ENCODE measurements at regions not wholly inside any gene's neighbourhood (a gene's known extent, or its start where the extent isn't known, plus 50 kb on each side); places are given as distances from the start of the nearest gene placed in this dataset.

GRCh38 chr12:47400266-47400665 lies 305.6 kb downstream of the RPAP3 start:
- H3K27me3 ChIP-seq (replicated peaks; ENCODE audit: insufficient read depth) = no peaks in the 10 kb centered on the region
- peak overlapping the region; percentile 11; the same call in 1 of the 2 replicates for H2AFZ ChIP-seq
- no peak overlapping the region for H3K9ac ChIP-seq
- no peaks in the 10 kb centered on the region for H3K9me2 ChIP-seq (ENCODE audit: insufficient read depth)
- H3K9me3 ChIP-seq (ENCODE audit: low read depth) = no peaks in the 10 kb centered on the region
- 0 out of 2 replicates have a peak overlapping the region, but pooled peaks have one; percentile 12 for H3K4me3 ChIP-seq
- peak overlapping the region; percentile 28 for H3K4me2 ChIP-seq (ENCODE audit: unreplicated experiment)
- no peak overlapping the region for H3K27ac ChIP-seq
- 0% methylated on average over 1 of the region's 1 CpG for WGBS, 2 experiments (ENCODE audit: low coverage in 1 of 2, low lambda C conversion rate in 2 of 2, missing lambda C conversion rate in 2 of 2)
- H3K79me2 ChIP-seq (ENCODE audit: insufficient read depth) = no peaks in the 10 kb centered on the region
- H4K20me1 ChIP-seq (ENCODE audit: insufficient read depth) = no peaks in the 10 kb centered on the region
- TF ChIP-seq EZH2 (IDR thresholded peaks at IDR 0.05; ENCODE audit: insufficient read depth, poor library complexity, severe bottlenecking) = no peak
- no peak for TF ChIP-seq EZH2phosphoT487 (IDR thresholded peaks at IDR 0.05; ENCODE audit: insufficient read depth, low read depth)
- in situ Hi-C loops (cut with MboI) = no loop called here
- peaks cover 29% of the 10 kb centered on the region for H3F3A ChIP-seq (ENCODE audit: insufficient read depth)
- H3K36me3 ChIP-seq (ENCODE audit: low read depth) = no peaks in the 10 kb centered on the region
- DNase-seq = peak; percentile 31
- H3K4me1 ChIP-seq (ENCODE audit: insufficient read depth) = peaks cover 24% of the 10 kb centered on the region

GRCh38 chr12:47397664-47398281 lies 308.1 kb downstream of the RPAP3 start:
- Histone ChIP-seq H3K4me2 (ENCODE audit: unreplicated experiment) (no peak overlapping the region), H3K27ac (no peak overlapping the region), H3K4me1 (ENCODE audit: insufficient read depth) (peaks cover 38% of the 10 kb centered on the region), H4K20me1 (ENCODE audit: insufficient read depth) (no peaks in the 10 kb centered on the region), H3F3A (ENCODE audit: insufficient read depth) (peaks cover 31% of the 10 kb centered on the region), H2AFZ (peak overlapping the region; percentile 37; the same call in 1 of the 2 replicates), H3K79me2 (ENCODE audit: insufficient read depth) (no peaks in the 10 kb centered on the region), H3K36me3 (ENCODE audit: low read depth) (no peaks in the 10 kb centered on the region), H3K9ac (no peak overlapping the region), H3K4me3 (no peak overlapping the region), H3K27me3 (replicated peaks; ENCODE audit: insufficient read depth) (no peaks in the 10 kb centered on the region), H3K9me3 (ENCODE audit: low read depth) (no peaks in the 10 kb centered on the region), H3K9me2 (ENCODE audit: insufficient read depth) (no peaks in the 10 kb centered on the region)
- in situ Hi-C loops (cut with MboI) = no loop called here
- 20 to 22% methylated on average over 4 of the region's 4 CpGs for WGBS, 2 experiments (ENCODE audit: low coverage in 1 of 2, low lambda C conversion rate in 2 of 2, missing lambda C conversion rate in 2 of 2)
- DNase-seq = peak; percentile 86
- TF ChIP-seq EZH2phosphoT487 (IDR thresholded peaks at IDR 0.05; ENCODE audit: insufficient read depth, low read depth) (no peak), EZH2 (IDR thresholded peaks at IDR 0.05; ENCODE audit: insufficient read depth, poor library complexity, severe bottlenecking) (no peak)

GRCh38 chr12:47396902-47397663 lies 308.7 kb downstream of the RPAP3 start:
- TF ChIP-seq EZH2phosphoT487 (IDR thresholded peaks at IDR 0.05; ENCODE audit: insufficient read depth, low read depth) (no peak), EZH2 (IDR thresholded peaks at IDR 0.05; ENCODE audit: insufficient read depth, poor library complexity, severe bottlenecking) (no peak)
- in situ Hi-C loops (cut with MboI) = no loop called here
- WGBS, 2 experiments (ENCODE audit: low coverage in 1 of 2, low lambda C conversion rate in 2 of 2, missing lambda C conversion rate in 2 of 2) = 55 to 75% methylated on average over 1 of the region's 1 CpG
- H2AFZ ChIP-seq = peak overlapping the region; percentile 37; the same call in 1 of the 2 replicates
- no peak for DNase-seq
- H4K20me1 ChIP-seq (ENCODE audit: insufficient read depth) = no peaks in the 10 kb centered on the region
- no peaks in the 10 kb centered on the region for H3K9me2 ChIP-seq (ENCODE audit: insufficient read depth)
- no peak overlapping the region for H3K4me2 ChIP-seq (ENCODE audit: unreplicated experiment)
- peaks cover 31% of the 10 kb centered on the region for H3F3A ChIP-seq (ENCODE audit: insufficient read depth)
- H3K36me3 ChIP-seq (ENCODE audit: low read depth) = no peaks in the 10 kb centered on the region
- H3K4me1 ChIP-seq (ENCODE audit: insufficient read depth) = peaks cover 43% of the 10 kb centered on the region
- no peaks in the 10 kb centered on the region for H3K9me3 ChIP-seq (ENCODE audit: low read depth)
- no peaks in the 10 kb centered on the region for H3K79me2 ChIP-seq (ENCODE audit: insufficient read depth)
- H3K27ac ChIP-seq = no peak overlapping the region
- no peak overlapping the region for H3K9ac ChIP-seq
- no peaks in the 10 kb centered on the region for H3K27me3 ChIP-seq (replicated peaks; ENCODE audit: insufficient read depth)
- H3K4me3 ChIP-seq = no peak overlapping the region

- in situ Hi-C loops (cut with MboI) = no loop called here
- no peak for DNase-seq
- 75 to 83% methylated on average over 4 of the region's 4 CpGs for WGBS, 2 experiments (ENCODE audit: low coverage in 1 of 2, low lambda C conversion rate in 2 of 2, missing lambda C conversion rate in 2 of 2)
- H4K20me1 ChIP-seq (ENCODE audit: insufficient read depth) = no peaks in the 10 kb centered on the region
- peaks cover 35% of the 10 kb centered on the region for H3K4me1 ChIP-seq (ENCODE audit: insufficient read depth)
- no peaks in the 10 kb centered on the region for H3K9me3 ChIP-seq (ENCODE audit: low read depth)
- peaks cover 20% of the 10 kb centered on the region for H3F3A ChIP-seq (ENCODE audit: insufficient read depth)
- H3K9ac ChIP-seq = no peak overlapping the region
- H2AFZ ChIP-seq = no peak overlapping the region
- H3K4me3 ChIP-seq = no peak overlapping the region
- H3K27me3 ChIP-seq (replicated peaks; ENCODE audit: insufficient read depth) = no peaks in the 10 kb centered on the region
- TF ChIP-seq EZH2 (IDR thresholded peaks at IDR 0.05; ENCODE audit: insufficient read depth, poor library complexity, severe bottlenecking) (no peak), EZH2phosphoT487 (IDR thresholded peaks at IDR 0.05; ENCODE audit: insufficient read depth, low read depth) (no peak)
- H3K79me2 ChIP-seq (ENCODE audit: insufficient read depth) = no peaks in the 10 kb centered on the region
- H3K9me2 ChIP-seq (ENCODE audit: insufficient read depth) = no peaks in the 10 kb centered on the region
- no peaks in the 10 kb centered on the region for H3K36me3 ChIP-seq (ENCODE audit: low read depth)
- no peak overlapping the region for H3K4me2 ChIP-seq (ENCODE audit: unreplicated experiment)
- H3K27ac ChIP-seq = no peak overlapping the region
Observed at GRCh38 chr12:47394070-47394469, 311.8 kb downstream of the RPAP3 start.
